ENCODE measurements at regions not wholly inside any gene's neighbourhood (a gene's known extent, or its start where the extent isn't known, plus 50 kb on each side); places are given as distances from the start of the nearest gene placed in this dataset.
"Not testable (repeated sequence)": the region's sequence is repeated elsewhere in the genome, so short reads cannot be mapped to it uniquely, and the experiment has no call there.

- TF ChIP-seq EZH2 (IDR thresholded peaks at IDR 0.05; ENCODE audit: borderline replicate concordance, low read depth, low read length, poor library complexity, severe bottlenecking) (no peak), CTCF (conservative IDR thresholded peaks at IDR 0.05; ENCODE audit: low read depth, low read length) (no peak)
- DNase-seq (ENCODE audit: low spot score) = no peak
- BruUV-seq (replicated peaks) = no TSS peak
- H3K27ac ChIP-seq (ENCODE audit: low read depth, low read length, poor library complexity, severe bottlenecking) = no peak overlapping the region
- H3K36me3 ChIP-seq (ENCODE audit: insufficient read depth, low read length, poor library complexity, severe bottlenecking) = no peaks in the 10 kb centered on the region
- no peak overlapping the region for H3K4me3 ChIP-seq (ENCODE audit: low read depth, low read length, poor library complexity, severe bottlenecking)
- no peaks in the 10 kb centered on the region for H3K27me3 ChIP-seq (replicated peaks; ENCODE audit: insufficient read depth, low read depth, low read length, poor library complexity)
- H3K4me1 ChIP-seq (ENCODE audit: insufficient read depth, low read length, poor library complexity, severe bottlenecking) = no peaks in the 10 kb centered on the region
- ChIA-PET CTCF (no interaction called here), POLR2A (ENCODE audit: low non-redundant PET) (no interaction called here)
- H3K9me3 ChIP-seq (ENCODE audit: low read depth, low read length, poor library complexity, severe bottlenecking) = no peaks in the 10 kb centered on the region
- intact Hi-C loops (cut with micrococcal nuclease; ENCODE audit: unreplicated experiment) = no loop called here
Measured at GRCh38 chr20:5680192-5680591, 69.4 kb upstream of the GPCPD1 start.

GRCh38 chr20:5678777-5679176 is 68.0 kb upstream of the GPCPD1 start:
- POLR2A ChIA-PET (ENCODE audit: low non-redundant PET) = no interaction called here
- Histone ChIP-seq H3K27ac (ENCODE audit: low read depth, low read length, poor library complexity, severe bottlenecking) (no peak overlapping the region), H3K9me3 (ENCODE audit: low read depth, low read length, poor library complexity, severe bottlenecking) (no peaks in the 10 kb centered on the region), H3K4me1 (ENCODE audit: insufficient read depth, low read length, poor library complexity, severe bottlenecking) (no peaks in the 10 kb centered on the region), H3K36me3 (ENCODE audit: insufficient read depth, low read length, poor library complexity, severe bottlenecking) (no peaks in the 10 kb centered on the region), H3K27me3 (replicated peaks; ENCODE audit: insufficient read depth, low read depth, low read length, poor library complexity) (no peaks in the 10 kb centered on the region), H3K4me3 (ENCODE audit: low read depth, low read length, poor library complexity, severe bottlenecking) (no peak overlapping the region)
- intact Hi-C loops (cut with micrococcal nuclease; ENCODE audit: unreplicated experiment) = no loop called here
- CTCF ChIA-PET = no interaction called here
- DNase-seq (ENCODE audit: low spot score) = no peak
- no peak for TF ChIP-seq CTCF (conservative IDR thresholded peaks at IDR 0.05; ENCODE audit: low read depth, low read length)
- TF ChIP-seq EZH2 (IDR thresholded peaks at IDR 0.05; ENCODE audit: borderline replicate concordance, low read depth, low read length, poor library complexity, severe bottlenecking) = no peak
- BruUV-seq (replicated peaks) = no TSS peak

GRCh38 chr20:5677944-5678343 is 67.1 kb upstream of the GPCPD1 start:
- H3K4me3 ChIP-seq (ENCODE audit: low read depth, low read length, poor library complexity, severe bottlenecking); POLR2A ChIA-PET (ENCODE audit: low non-redundant PET); CTCF ChIA-PET: not testable (repeated sequence)

GRCh38 chr20:5677389-5677788 is 66.6 kb upstream of the GPCPD1 start:
- intact Hi-C loops (cut with micrococcal nuclease; ENCODE audit: unreplicated experiment) = no loop called here
- no TSS peak for BruUV-seq (replicated peaks)
- H3K27ac ChIP-seq (ENCODE audit: low read depth, low read length, poor library complexity, severe bottlenecking) = no peak overlapping the region
- no peaks in the 10 kb centered on the region for H3K4me1 ChIP-seq (ENCODE audit: insufficient read depth, low read length, poor library complexity, severe bottlenecking)
- H3K36me3 ChIP-seq (ENCODE audit: insufficient read depth, low read length, poor library complexity, severe bottlenecking) = no peaks in the 10 kb centered on the region
- TF ChIP-seq CTCF (conservative IDR thresholded peaks at IDR 0.05; ENCODE audit: low read depth, low read length) (no peak), EZH2 (IDR thresholded peaks at IDR 0.05; ENCODE audit: borderline replicate concordance, low read depth, low read length, poor library complexity, severe bottlenecking) (no peak)
- DNase-seq (ENCODE audit: low spot score) = no peak
- ChIA-PET CTCF (no interaction called here), POLR2A (ENCODE audit: low non-redundant PET) (no interaction called here)
- no peaks in the 10 kb centered on the region for H3K9me3 ChIP-seq (ENCODE audit: low read depth, low read length, poor library complexity, severe bottlenecking)
- no peaks in the 10 kb centered on the region for H3K27me3 ChIP-seq (replicated peaks; ENCODE audit: insufficient read depth, low read depth, low read length, poor library complexity)
- H3K4me3 ChIP-seq (ENCODE audit: low read depth, low read length, poor library complexity, severe bottlenecking) = no peak overlapping the region

More at GRCh38 chr20:5677944-5678343, 67.1 kb upstream of the GPCPD1 start:
- H3K36me3 ChIP-seq (ENCODE audit: insufficient read depth, low read length, poor library complexity, severe bottlenecking); BruUV-seq (replicated peaks); H3K4me1 ChIP-seq (ENCODE audit: insufficient read depth, low read length, poor library complexity, severe bottlenecking); H3K27ac ChIP-seq (ENCODE audit: low read depth, low read length, poor library complexity, severe bottlenecking); DNase-seq (ENCODE audit: low spot score); intact Hi-C loops (cut with micrococcal nuclease; ENCODE audit: unreplicated experiment); H3K27me3 ChIP-seq (replicated peaks; ENCODE audit: insufficient read depth, low read depth, low read length, poor library complexity); H3K9me3 ChIP-seq (ENCODE audit: low read depth, low read length, poor library complexity, severe bottlenecking): not testable (repeated sequence)

Data from A673 (cell line).